GM12873 (cell line): ENCODE measurements at regions not wholly inside any gene's neighbourhood (a gene's known extent, or its start where the extent isn't known, plus 50 kb on each side); places are given as distances from the start of the nearest gene placed in this dataset.

ENCODE experiments used
- CTCF ChIP-seq: IDR thresholded peaks from 2 replicates; pipeline ENCODE4 v1.5.1; 2012; ENCODE audit warnings: low read depth, mild to moderate bottlenecking, moderate library complexity, low read length, control low read depth; ENCODE audit not compliant: insufficient read depth; ENCODE audit errors: missing control alignments

GRCh38 chr14:32006263-32007110 is 70.6 kb upstream of the ARHGAP5 start:
- TF ChIP-seq CTCF = no peak

GRCh38 chr14:32007755-32008362 is 69.2 kb upstream of the ARHGAP5 start:
- no peak for TF ChIP-seq CTCF

- TF ChIP-seq CTCF = no peak
Observed at GRCh38 chr14:32008602-32009193, 68.4 kb upstream of the ARHGAP5 start.

- TF ChIP-seq CTCF = no peak
Observed at GRCh38 chr14:32009221-32009975, 67.7 kb upstream of the ARHGAP5 start.

- TF ChIP-seq CTCF = no peak
Observed at GRCh38 chr14:32009976-32010581, 67.0 kb upstream of the ARHGAP5 start.

GRCh38 chr14:32010604-32011125 is 66.4 kb upstream of the ARHGAP5 start:
- TF ChIP-seq CTCF = no peak

GRCh38 chr14:32011225-32011624 is 65.9 kb upstream of the ARHGAP5 start:
- no peak for TF ChIP-seq CTCF
